Neural cell (in vitro differentiated cells): ENCODE measurements at regions not wholly inside any gene's neighbourhood (a gene's known extent, or its start where the extent isn't known, plus 50 kb on each side); places are given as distances from the start of the nearest gene placed in this dataset.

Source experiments
- CTCF ChIP-seq: fragments of 450-650 bp; IDR thresholded peaks from 2 replicates; pipeline ENCODE4 v1.5.1; 2014; ENCODE audit warnings: antibody characterized with exemption, mild to moderate bottlenecking, moderate library complexity; ENCODE audit not compliant: poor library complexity, severe bottlenecking
- POLR2AphosphoS5 ChIP-seq: IDR thresholded peaks from 2 replicates; pipeline ENCODE4 v1.6.1; 2012
- RAD21 ChIP-seq: fragments of 450-650 bp; conservative IDR thresholded peaks from 2 replicates; pipeline ENCODE4 v1.6.1; 2014; ENCODE audit warnings: antibody characterized with exemption, mild to moderate bottlenecking, moderate library complexity
- SMC3 ChIP-seq: fragments of 450-650 bp; conservative IDR thresholded peaks from 2 replicates; pipeline ENCODE4 v1.6.1; 2014; ENCODE audit warnings: antibody characterized with exemption, mild to moderate bottlenecking, moderate library complexity; ENCODE audit not compliant: poor library complexity

GRCh38 chr13:65504213-65504612 lies 1725.9 kb downstream of the PCDH9 start:
- TF ChIP-seq RAD21 (no peak), POLR2AphosphoS5 (no peak), SMC3 (no peak), CTCF (no peak)
